H1 (cell line): ENCODE measurements at regions not wholly inside any gene's neighbourhood (a gene's known extent, or its start where the extent isn't known, plus 50 kb on each side); places are given as distances from the start of the nearest gene placed in this dataset.

Experiments
- ATF2 ChIP-seq: IDR thresholded peaks from 2 replicates; pipeline ENCODE4 v1.6.1; 2012; ENCODE audit warnings: low read length, inconsistent platforms
- CREB1 ChIP-seq: IDR thresholded peaks from 2 replicates; pipeline ENCODE4 v1.6.1; 2012; ENCODE audit warnings: inconsistent platforms
- EGR1 ChIP-seq: IDR thresholded peaks from 2 replicates; pipeline ENCODE4 v1.6.1; 2011; ENCODE audit warnings: low read depth, low read length, borderline replicate concordance
- SIX5 ChIP-seq: IDR thresholded peaks from 2 replicates; pipeline ENCODE4 v1.6.1; 2011; ENCODE audit warnings: mild to moderate bottlenecking, low read depth, low read length

- no peak for TF ChIP-seq ATF2
- no peak for TF ChIP-seq EGR1
- TF ChIP-seq CREB1 = no peak
- TF ChIP-seq SIX5 = no peak
These were observed 52.4 kb downstream of the TLCD4 start (continued) for GRCh38 chr1:95169548-95169947.
